Activated CD8-positive, alpha-beta T cell treated with anti-CD3 and anti-CD28 coated beads for 36 hours (primary cell): ENCODE measurements at regions not wholly inside any gene's neighbourhood (a gene's known extent, or its start where the extent isn't known, plus 50 kb on each side); places are given as distances from the start of the nearest gene placed in this dataset.

Source experiments
- ATAC-seq: fragments of 200-7000 bp; cut with Tn5 transposase; one replicate; pipeline ENCODE4 v1.10.0; 2021; ENCODE audit warnings: mild to moderate bottlenecking, moderate library complexity
- CTCF ChIA-PET: fragments of 350-600 bp; sonication (Branson Sonifier 250); formaldehyde crosslinking; loops from one replicate; lab custom pipeline; 2021; ENCODE audit warnings: antibody characterized with exemption; lab: Charles Lee
- POLR2A ChIA-PET: fragments of 350-600 bp; sonication (Branson Sonifier 250); formaldehyde crosslinking; loops from one replicate; lab custom pipeline; 2021; ENCODE audit warnings: antibody characterized with exemption; lab: Charles Lee
- DNase-seq: peaks from one replicate; pipeline ENCODE4 v3.0.0-alpha.2; 2020
- H3K27ac Mint-ChIP-seq: one replicate; pipeline ENCODE4 v1.8.0; 2021; ENCODE audit warnings: mild to moderate bottlenecking, mixed read lengths
- H3K27me3 Mint-ChIP-seq: one replicate; pipeline ENCODE4 v1.8.0; 2021; ENCODE audit warnings: mixed read lengths
- H3K36me3 Mint-ChIP-seq: one replicate; pipeline ENCODE4 v1.8.0; 2021; ENCODE audit warnings: low read depth, mixed read lengths
- H3K4me1 Mint-ChIP-seq: one replicate; pipeline ENCODE4 v1.8.0; 2021; ENCODE audit warnings: low read depth, mixed read lengths
- H3K4me3 Mint-ChIP-seq: one replicate; pipeline ENCODE4 v1.8.0; 2021; ENCODE audit warnings: mild to moderate bottlenecking, moderate library complexity, mixed read lengths
- H3K9me3 Mint-ChIP-seq: one replicate; pipeline ENCODE4 v1.8.0; 2021; ENCODE audit warnings: mixed read lengths
- CTCF ChIP-seq: fragments of 200-600 bp; IDR thresholded peaks from one replicate; pipeline ENCODE4 v1.8.0; 2022; ENCODE audit warnings: antibody characterized with exemption, mild to moderate bottlenecking
- intact Hi-C: fragments of 100-400 bp; cut with micrococcal nuclease; formaldehyde crosslinking; loops from one replicate; pipeline ENCODE4 v1.10.0; 2022

GRCh38 chr15:70206668-70207067 is 109.0 kb upstream of the TLE3 start:
- ATAC-seq: no peak
- ChIA-PET CTCF (no interaction called here), POLR2A (no interaction called here)
- intact Hi-C loops: no loop called here
- H3K4me3 Mint-ChIP-seq: no peak overlapping the region
- no peaks in the 10 kb centered on the region for H3K4me1 Mint-ChIP-seq
- H3K36me3 Mint-ChIP-seq: no peaks in the 10 kb centered on the region
- no peak for TF ChIP-seq CTCF
- no peaks in the 10 kb centered on the region for H3K9me3 Mint-ChIP-seq
- DNase-seq: no peak
- H3K27ac Mint-ChIP-seq: no peak overlapping the region
- H3K27me3 Mint-ChIP-seq: no peaks in the 10 kb centered on the region

GRCh38 chr15:70204652-70205051 is 106.9 kb upstream of the TLE3 start:
- no peak overlapping the region for H3K27ac Mint-ChIP-seq
- intact Hi-C loops: no loop called here
- H3K36me3 Mint-ChIP-seq: no peaks in the 10 kb centered on the region
- H3K4me1 Mint-ChIP-seq: no peaks in the 10 kb centered on the region
- ATAC-seq (no peak), DNase-seq (no peak)
- ChIA-PET POLR2A (no interaction called here), CTCF (no interaction called here)
- H3K9me3 Mint-ChIP-seq: no peaks in the 10 kb centered on the region
- no peak for TF ChIP-seq CTCF
- H3K4me3 Mint-ChIP-seq: no peak overlapping the region
- H3K27me3 Mint-ChIP-seq: no peaks in the 10 kb centered on the region

GRCh38 chr15:70203981-70204560 is 106.4 kb upstream of the TLE3 start:
- Mint-ChIP-seq H3K27ac (no peak overlapping the region), H3K27me3 (no peaks in the 10 kb centered on the region), H3K4me3 (no peak overlapping the region), H3K9me3 (no peaks in the 10 kb centered on the region), H3K4me1 (no peaks in the 10 kb centered on the region), H3K36me3 (no peaks in the 10 kb centered on the region)
- POLR2A ChIA-PET: no interaction called here
- no peak for DNase-seq
- no peak for TF ChIP-seq CTCF
- CTCF ChIA-PET: interaction anchor here (0.6 kb wide), 1 partner anchor 278 kb away, joined by 3 read pairs; no protein-coding TSS in a partner anchor
- no peak for ATAC-seq
- intact Hi-C loops: no loop called here

- POLR2A ChIA-PET: interaction anchor here (1.0 kb wide), 1 partner anchor 11 kb away, joined by 3 read pairs; no protein-coding TSS in a partner anchor
- DNase-seq (no peak), ATAC-seq (no peak)
- H3K4me1 Mint-ChIP-seq: no peaks in the 10 kb centered on the region
- TF ChIP-seq CTCF: no peak
- no peaks in the 10 kb centered on the region for H3K9me3 Mint-ChIP-seq
- CTCF ChIA-PET: no interaction called here
- intact Hi-C loops: no loop called here
- H3K27ac Mint-ChIP-seq: no peak overlapping the region
- H3K4me3 Mint-ChIP-seq: no peak overlapping the region
- no peaks in the 10 kb centered on the region for H3K27me3 Mint-ChIP-seq
- no peaks in the 10 kb centered on the region for H3K36me3 Mint-ChIP-seq
Measured at GRCh38 chr15:70202756-70203155, 105.0 kb upstream of the TLE3 start.

GRCh38 chr15:70201425-70201775 is 103.7 kb upstream of the TLE3 start:
- CTCF ChIA-PET: no interaction called here
- no peaks in the 10 kb centered on the region for H3K27me3 Mint-ChIP-seq

More at GRCh38 chr15:70201425-70201775, 103.7 kb upstream of the TLE3 start:
- Mint-ChIP-seq H3K4me3 (no peak overlapping the region), H3K9me3 (no peaks in the 10 kb centered on the region), H3K4me1 (no peaks in the 10 kb centered on the region), H3K36me3 (no peaks in the 10 kb centered on the region), H3K27ac (no peak overlapping the region)
- intact Hi-C loops: no loop called here
- POLR2A ChIA-PET: interaction anchor here (1.1 kb wide), 1 partner anchor 15 kb away, joined by 4 read pairs; no protein-coding TSS in a partner anchor
- no peak for TF ChIP-seq CTCF
- DNase-seq: no peak
- no peak for ATAC-seq
